NCI-H146 (cell line): ENCODE measurements at regions not wholly inside any gene's neighbourhood (a gene's known extent, or its start where the extent isn't known, plus 50 kb on each side); places are given as distances from the start of the nearest gene placed in this dataset.

Experiments used
- DNase-seq: peaks from one replicate; lab custom pipeline; 2025; lab: John Stamatoyannopoulos, UW

DNA sequence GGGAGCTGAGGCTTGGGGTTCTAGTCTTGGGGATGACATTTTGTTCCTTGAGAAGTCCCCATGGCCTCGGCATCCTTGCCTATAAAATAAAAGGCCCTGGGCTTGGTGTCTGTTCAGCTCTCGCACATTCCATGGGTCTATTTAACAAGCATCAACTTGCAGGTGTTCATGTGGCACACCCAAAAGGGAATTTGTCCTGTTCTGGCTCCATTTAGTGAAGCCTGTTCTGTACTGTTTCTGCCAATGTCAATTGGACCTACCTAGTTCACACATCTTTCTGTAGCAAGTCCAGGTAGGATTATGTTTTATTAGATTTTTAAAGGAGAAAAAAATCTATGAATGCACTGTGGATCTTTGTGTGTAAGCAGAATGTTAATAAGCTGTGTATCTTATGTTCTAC, 262.0 kb downstream of the HIVEP2 start:
- DNase-seq: no peak

DNA sequence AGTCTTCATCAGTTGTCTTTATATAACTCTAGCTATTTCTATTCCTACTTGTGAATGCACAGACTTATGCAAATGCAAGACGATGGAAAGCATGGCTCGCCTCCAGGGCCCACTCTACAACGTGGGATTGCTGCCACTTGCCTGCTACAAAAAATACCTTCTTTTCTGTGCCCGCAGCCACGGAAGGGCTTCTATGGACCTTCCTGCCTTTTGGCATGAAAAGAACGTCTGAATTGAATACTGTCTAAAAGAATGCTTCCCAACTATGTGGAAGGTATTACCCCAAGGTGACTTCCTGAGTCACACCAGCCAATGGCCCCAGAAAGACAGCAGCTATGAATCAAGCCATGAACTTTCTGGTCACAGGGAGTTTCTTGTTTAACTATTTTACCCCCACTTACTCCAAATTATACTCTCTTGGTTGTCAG, 261.2 kb downstream of the HIVEP2 start:
- no peak for DNase-seq

DNA sequence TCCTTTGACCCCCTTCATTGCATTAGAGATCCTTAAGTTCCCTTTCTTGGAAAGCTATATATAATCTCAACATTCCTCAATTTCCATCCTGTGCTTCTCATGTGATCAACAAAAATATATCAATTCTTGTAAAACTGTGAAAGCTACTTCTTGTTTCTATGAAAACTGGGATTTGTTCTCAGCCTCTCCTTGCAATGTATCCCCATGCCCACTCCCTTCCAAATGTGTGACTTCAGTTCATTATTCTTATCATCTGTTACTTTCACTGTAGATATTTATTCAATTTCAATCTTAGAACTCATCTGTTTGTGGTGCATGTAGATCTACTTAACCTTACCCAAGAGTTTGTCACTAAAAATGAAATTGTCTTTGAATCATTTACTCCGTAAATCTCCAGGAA, 260.6 kb downstream of the HIVEP2 start:
- DNase-seq: no peak

GRCh38 chr6:142685852-142686506, 259.0 kb downstream of the HIVEP2 start:
- no peak for DNase-seq

DNA sequence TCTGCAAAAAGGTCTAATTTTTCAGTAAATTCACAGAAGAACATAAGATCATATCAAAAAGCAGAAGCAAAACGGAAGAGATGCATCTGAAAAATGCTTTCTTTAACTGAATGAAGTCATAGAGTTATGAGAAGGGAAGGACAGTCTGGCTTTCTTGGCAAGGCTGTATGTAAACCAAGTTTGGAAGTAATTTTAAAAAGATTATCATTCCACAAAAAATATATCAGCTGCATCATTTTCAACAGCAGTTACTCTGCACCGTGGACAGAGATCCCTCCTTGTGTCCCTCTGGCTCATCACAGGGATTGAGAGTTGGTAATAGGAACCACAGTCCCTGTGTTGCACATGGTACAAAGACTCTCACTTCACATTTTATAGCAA, 258.5 kb downstream of the HIVEP2 start:
- DNase-seq: no peak

DNA sequence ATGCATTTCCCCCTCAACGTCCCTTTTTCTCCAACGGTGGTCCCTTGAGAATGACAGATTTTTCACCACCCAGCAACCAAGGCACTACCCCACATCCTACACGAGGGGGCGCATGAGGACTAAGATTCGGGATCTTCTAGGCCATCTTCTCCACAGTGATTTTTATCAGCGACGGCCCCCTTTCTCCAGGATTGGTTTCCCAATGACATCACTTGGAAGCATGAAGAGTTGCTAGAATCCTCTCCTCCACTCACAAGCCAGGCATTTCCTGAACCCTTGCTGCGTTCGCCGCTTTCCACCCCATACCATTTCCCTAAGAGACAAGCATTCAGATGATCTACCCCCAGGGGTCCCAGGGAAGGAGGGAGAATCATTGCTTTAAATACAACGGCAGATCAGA, 252.0 kb downstream of the HIVEP2 start:
- peak; percentile 47 for DNase-seq

DNA sequence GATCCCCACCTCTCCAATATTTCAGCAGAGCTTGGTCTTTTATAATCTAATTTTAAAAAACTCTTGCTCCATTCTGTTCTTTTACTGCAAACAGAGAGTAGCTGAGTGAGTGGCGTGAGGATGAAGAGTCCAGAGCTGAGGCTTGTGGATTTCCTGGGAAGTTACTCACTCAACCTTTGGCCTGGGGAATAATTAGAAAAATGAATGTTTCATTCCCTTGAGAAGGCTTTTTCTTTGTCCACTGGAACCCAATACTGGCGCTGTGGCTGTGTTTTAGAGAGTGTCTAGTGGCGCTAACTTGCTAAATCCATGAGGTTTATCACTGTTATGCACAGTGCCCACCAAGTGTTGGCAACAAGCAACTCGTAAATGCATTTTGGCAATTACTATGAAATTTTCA, 251.5 kb downstream of the HIVEP2 start:
- DNase-seq: no peak

DNA sequence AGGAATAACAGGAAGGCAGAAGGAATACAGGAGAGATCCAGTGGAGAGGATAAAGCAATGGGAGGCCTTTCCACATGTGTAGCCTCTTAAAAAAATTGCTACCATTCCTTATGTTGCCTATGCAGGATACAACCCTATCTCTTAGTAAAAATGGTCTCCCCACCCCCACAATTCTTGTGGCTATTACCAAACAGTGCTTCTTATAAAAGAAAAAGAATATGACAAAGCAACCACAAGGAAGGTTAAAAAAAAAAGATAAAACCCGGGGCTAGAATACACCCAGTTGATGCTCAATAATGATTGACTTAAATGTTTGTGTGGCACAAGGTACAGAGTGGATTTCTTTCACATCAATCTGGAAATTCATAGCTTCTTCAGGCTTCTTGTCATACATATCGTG, 250.9 kb downstream of the HIVEP2 start:
- no peak for DNase-seq

- no peak for DNase-seq
These were observed 250.0 kb downstream of the HIVEP2 start for GRCh38 chr6:142695016-142695415.

- no peak for DNase-seq
These were observed 248.6 kb downstream of the HIVEP2 start for GRCh38 chr6:142696123-142697000.

DNA sequence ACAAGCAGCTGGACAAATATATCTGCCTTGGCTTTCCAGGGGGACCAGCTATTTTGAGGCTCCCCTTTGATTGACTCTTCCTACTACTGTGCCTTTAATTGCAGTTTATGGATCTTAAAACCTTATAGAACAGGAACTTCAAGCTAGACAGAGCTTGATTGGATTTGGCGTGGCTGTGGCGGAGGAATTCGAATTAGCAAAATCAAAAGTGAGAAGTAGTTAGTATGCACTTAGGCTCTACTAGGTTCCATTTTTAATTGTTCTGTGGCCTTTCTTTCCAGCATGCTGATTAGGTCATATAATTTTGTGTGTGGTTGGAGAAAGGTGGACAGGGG, 248.0 kb downstream of the HIVEP2 start:
- no peak for DNase-seq

- no peak for DNase-seq
These were observed 247.1 kb downstream of the HIVEP2 start for GRCh38 chr6:142697922-142698321.

GRCh38 chr6:142698751-142699150, 246.2 kb downstream of the HIVEP2 start:
- no peak for DNase-seq

- DNase-seq: no peak
These were observed 245.6 kb downstream of the HIVEP2 start for GRCh38 chr6:142699391-142699790.

GRCh38 chr6:142700032-142700431, 244.9 kb downstream of the HIVEP2 start:
- no peak for DNase-seq

- no peak for DNase-seq
These were observed 244.2 kb downstream of the HIVEP2 start for GRCh38 chr6:142700671-142701312.
